Suprapubic skin (tissue), 4 donors: ENCODE measurements at regions not wholly inside any gene's neighbourhood (a gene's known extent, or its start where the extent isn't known, plus 50 kb on each side); places are given as distances from the start of the nearest gene placed in this dataset.

ENCODE experiments used
- EP300 ChIP-seq: sonication (generic); formaldehyde crosslinking; IDR thresholded peaks from one replicate; pipeline ENCODE4 v1.6.1; 2017; ENCODE audit warnings: antibody characterized with exemption
- POLR2A ChIP-seq, 2 donors: fragments of 450-650 bp; IDR thresholded peaks; one replicate each; pipeline ENCODE4 v1.6.1; 2017; ENCODE audit warnings: antibody characterized with exemption in 2 of 2, mild to moderate bottlenecking in 2 of 2, moderate library complexity in 2 of 2
- POLR2AphosphoS5 ChIP-seq, 3 donors: sonication (generic); formaldehyde crosslinking; IDR thresholded peaks; one replicate each; pipeline ENCODE4 v1.6.1; 2017; ENCODE audit warnings: antibody characterized with exemption in 3 of 3
- TF ChIP-seq, protein P1 (sequence below), 2 donors: fragments of 200-600 bp in 1 of 2; fragments of 450-650 bp in 1 of 2; sonication (generic) in 1 of 2; IDR thresholded peaks; one replicate each; pipeline ENCODE4 v1.5.1; 2016 to 2019; ENCODE audit warnings: antibody characterized with exemption in 2 of 2, mild to moderate bottlenecking in 1 of 2, moderate library complexity in 1 of 2

DNA sequence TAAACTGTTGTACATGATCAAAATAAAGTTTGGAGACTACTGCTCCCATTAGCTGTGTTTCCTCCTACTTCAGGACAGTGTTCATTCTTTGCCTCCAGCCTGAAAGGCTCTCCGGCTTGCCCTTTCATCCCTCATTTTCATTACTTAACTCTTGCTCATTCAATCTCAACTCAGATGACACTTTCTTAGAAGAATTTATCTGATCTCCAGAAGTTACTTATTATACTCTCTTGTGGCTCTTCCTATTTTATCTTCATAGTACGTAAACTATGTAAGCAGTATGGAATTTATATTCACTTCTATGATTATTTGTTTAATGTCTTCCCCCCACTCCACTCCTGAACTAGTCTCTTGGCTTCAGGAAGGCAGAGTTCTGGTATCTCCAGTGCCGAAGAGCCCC is 1737.9 kb upstream of the C9orf72 start:
- TF ChIP-seq, protein P1, sequence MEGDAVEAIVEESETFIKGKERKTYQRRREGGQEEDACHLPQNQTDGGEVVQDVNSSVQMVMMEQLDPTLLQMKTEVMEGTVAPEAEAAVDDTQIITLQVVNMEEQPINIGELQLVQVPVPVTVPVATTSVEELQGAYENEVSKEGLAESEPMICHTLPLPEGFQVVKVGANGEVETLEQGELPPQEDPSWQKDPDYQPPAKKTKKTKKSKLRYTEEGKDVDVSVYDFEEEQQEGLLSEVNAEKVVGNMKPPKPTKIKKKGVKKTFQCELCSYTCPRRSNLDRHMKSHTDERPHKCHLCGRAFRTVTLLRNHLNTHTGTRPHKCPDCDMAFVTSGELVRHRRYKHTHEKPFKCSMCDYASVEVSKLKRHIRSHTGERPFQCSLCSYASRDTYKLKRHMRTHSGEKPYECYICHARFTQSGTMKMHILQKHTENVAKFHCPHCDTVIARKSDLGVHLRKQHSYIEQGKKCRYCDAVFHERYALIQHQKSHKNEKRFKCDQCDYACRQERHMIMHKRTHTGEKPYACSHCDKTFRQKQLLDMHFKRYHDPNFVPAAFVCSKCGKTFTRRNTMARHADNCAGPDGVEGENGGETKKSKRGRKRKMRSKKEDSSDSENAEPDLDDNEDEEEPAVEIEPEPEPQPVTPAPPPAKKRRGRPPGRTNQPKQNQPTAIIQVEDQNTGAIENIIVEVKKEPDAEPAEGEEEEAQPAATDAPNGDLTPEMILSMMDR (IDR thresholded peaks at IDR 0.05) = no peak
- TF ChIP-seq POLR2A (IDR thresholded peaks at IDR 0.05) = no peak
- no peak for TF ChIP-seq EP300
- TF ChIP-seq POLR2AphosphoS5 (IDR thresholded peaks at IDR 0.05) = no peak
